ENCODE measurements at regions not wholly inside any gene's neighbourhood (a gene's known extent, or its start where the extent isn't known, plus 50 kb on each side); places are given as distances from the start of the nearest gene placed in this dataset.
"Not testable (repeated sequence)": the region's sequence is repeated elsewhere in the genome, so short reads cannot be mapped to it uniquely, and the experiment has no call there.

GRCh38 chr4:148574911-148575310, 132.7 kb upstream of the NR3C2 start:
- no peaks in the 10 kb centered on the region for H3K9me3 Mint-ChIP-seq
- H3K4me1 Mint-ChIP-seq, result no peaks in the 10 kb centered on the region
- H3K36me3 Mint-ChIP-seq (ENCODE audit: low read depth), result no peaks in the 10 kb centered on the region
- H3K27me3 Mint-ChIP-seq, result no peaks in the 10 kb centered on the region
- H3K4me3 Mint-ChIP-seq, result no peak overlapping the region
- ATAC-seq (replicated peaks), result no peak
- no peak overlapping the region for H3K27ac Mint-ChIP-seq

- Mint-ChIP-seq H3K4me3 (no peak overlapping the region), H3K36me3 (ENCODE audit: low read depth) (no peaks in the 10 kb centered on the region), H3K27me3 (no peaks in the 10 kb centered on the region), H3K4me1 (no peaks in the 10 kb centered on the region), H3K27ac (no peak overlapping the region), H3K9me3 (no peaks in the 10 kb centered on the region)
- ATAC-seq (replicated peaks), result no peak
Measured at GRCh38 chr4:148574502-148574901, 132.3 kb upstream of the NR3C2 start.

GRCh38 chr4:148574066-148574465, 131.9 kb upstream of the NR3C2 start:
- no peaks in the 10 kb centered on the region for H3K4me1 Mint-ChIP-seq
- no peak overlapping the region for H3K27ac Mint-ChIP-seq
- no peak for ATAC-seq (replicated peaks)
- H3K9me3 Mint-ChIP-seq, result peaks cover 2% of the 10 kb centered on the region
- no peaks in the 10 kb centered on the region for H3K36me3 Mint-ChIP-seq (ENCODE audit: low read depth)
- H3K4me3 Mint-ChIP-seq, result no peak overlapping the region
- no peaks in the 10 kb centered on the region for H3K27me3 Mint-ChIP-seq

DNA sequence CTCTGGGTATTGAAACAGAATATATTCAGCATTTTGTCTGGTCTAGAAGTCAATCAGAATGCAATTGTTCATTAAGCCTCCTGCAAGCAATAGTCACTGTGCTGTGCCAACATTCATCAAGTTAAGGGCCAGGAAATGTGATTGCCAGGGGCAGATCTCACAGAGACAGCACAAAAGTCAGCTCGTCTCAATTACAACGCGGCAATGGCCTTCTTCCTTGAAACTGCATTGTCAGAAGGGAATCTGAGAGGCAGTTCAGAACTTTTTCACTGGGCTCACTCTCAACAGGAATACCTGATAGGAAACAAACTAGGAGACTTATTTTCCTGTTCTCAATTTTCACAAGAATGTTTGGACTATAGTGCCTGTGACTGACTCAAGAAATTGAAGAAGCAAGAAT, 131.1 kb upstream of the NR3C2 start:
- ATAC-seq (replicated peaks), result no peak
- no peaks in the 10 kb centered on the region for H3K27me3 Mint-ChIP-seq
- H3K27ac Mint-ChIP-seq, result no peak overlapping the region
- H3K9me3 Mint-ChIP-seq, result peaks cover 7% of the 10 kb centered on the region
- H3K36me3 Mint-ChIP-seq (ENCODE audit: low read depth), result no peaks in the 10 kb centered on the region
- no peak overlapping the region for H3K4me3 Mint-ChIP-seq
- no peaks in the 10 kb centered on the region for H3K4me1 Mint-ChIP-seq

- Mint-ChIP-seq H3K27me3 (no peaks in the 10 kb centered on the region), H3K4me1 (no peaks in the 10 kb centered on the region), H3K36me3 (ENCODE audit: low read depth) (no peaks in the 10 kb centered on the region), H3K9me3 (peaks cover 10% of the 10 kb centered on the region), H3K4me3 (no peak overlapping the region), H3K27ac (no peak overlapping the region)
- no peak for ATAC-seq (replicated peaks)
Measured at GRCh38 chr4:148565801-148566200, 123.6 kb upstream of the NR3C2 start.

DNA sequence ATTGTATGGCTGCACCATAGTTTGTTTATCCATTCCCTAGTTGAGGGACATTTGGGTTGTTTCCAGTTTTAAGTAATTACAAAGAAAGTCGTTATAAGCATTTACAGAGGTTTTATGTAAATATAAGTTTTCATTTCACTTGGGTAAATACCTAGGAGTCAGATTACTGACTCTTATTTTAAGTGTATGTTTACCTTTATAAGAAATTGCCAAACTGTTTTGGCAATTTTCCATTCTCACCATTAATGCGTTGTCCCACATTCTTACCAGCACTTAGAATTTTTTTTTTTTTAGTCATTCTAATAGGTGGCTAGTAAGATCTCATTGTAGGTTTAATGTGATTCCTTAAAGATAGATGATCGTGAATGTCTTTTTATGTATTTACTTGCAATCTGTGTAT, 121.5 kb upstream of the NR3C2 start:
- Mint-ChIP-seq H3K9me3 (peaks cover 5% of the 10 kb centered on the region), H3K4me3 (no peak overlapping the region), H3K27ac (no peak overlapping the region), H3K36me3 (ENCODE audit: low read depth) (no peaks in the 10 kb centered on the region), H3K4me1 (no peaks in the 10 kb centered on the region), H3K27me3 (no peaks in the 10 kb centered on the region)
- ATAC-seq (replicated peaks), result no peak

DNA sequence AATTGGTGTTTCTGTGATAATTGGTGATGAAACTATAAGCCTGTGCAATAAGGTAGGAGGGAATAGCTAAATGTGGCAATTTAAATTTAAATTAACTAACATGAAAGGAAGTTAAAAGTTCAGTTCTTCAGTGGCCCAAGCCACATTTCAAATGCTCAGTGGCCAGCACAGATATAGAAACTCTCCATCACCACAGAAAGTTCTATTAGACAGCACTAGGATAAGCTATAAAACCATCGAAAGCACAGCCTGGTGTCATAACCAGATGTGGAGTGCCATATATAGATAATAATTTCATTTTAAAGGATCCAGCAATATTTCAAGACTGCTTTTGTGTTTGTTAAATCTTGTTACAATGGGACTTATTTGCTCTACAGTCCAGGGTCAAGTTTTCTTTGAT, 119.3 kb upstream of the NR3C2 start:
- Mint-ChIP-seq H3K4me3 (no peak overlapping the region), H3K9me3 (no peaks in the 10 kb centered on the region), H3K4me1 (no peaks in the 10 kb centered on the region), H3K27ac (no peak overlapping the region), H3K27me3 (no peaks in the 10 kb centered on the region), H3K36me3 (ENCODE audit: low read depth) (no peaks in the 10 kb centered on the region)
- no peak for ATAC-seq (replicated peaks)

DNA sequence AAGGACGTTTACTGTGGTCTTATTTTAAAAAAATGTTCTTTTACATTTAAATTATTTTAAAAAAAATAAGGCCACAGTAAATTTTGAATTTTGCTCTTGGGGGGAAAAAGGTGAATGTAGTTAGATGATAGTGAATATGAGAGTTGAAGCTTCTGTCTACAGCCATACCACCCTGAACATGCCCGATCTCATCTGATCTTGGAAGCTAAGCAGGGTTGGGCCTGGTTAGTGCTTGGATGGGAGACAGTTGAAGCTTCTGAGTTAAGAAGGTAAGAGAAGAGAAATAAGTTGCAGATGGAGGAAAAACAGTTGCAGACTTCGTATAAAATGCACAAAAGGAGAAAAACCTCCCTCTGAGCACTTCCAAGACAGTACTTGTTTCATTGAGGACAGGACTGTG, 115.6 kb upstream of the NR3C2 start:
- Mint-ChIP-seq H3K27me3 (no peaks in the 10 kb centered on the region), H3K27ac (no peak overlapping the region), H3K4me3 (no peak overlapping the region), H3K9me3 (peaks cover 3% of the 10 kb centered on the region), H3K4me1 (no peaks in the 10 kb centered on the region), H3K36me3 (ENCODE audit: low read depth) (no peaks in the 10 kb centered on the region)
- no peak for ATAC-seq (replicated peaks)

GRCh38 chr4:148550788-148551187, 108.6 kb upstream of the NR3C2 start:
- no peaks in the 10 kb centered on the region for H3K4me1 Mint-ChIP-seq
- no peaks in the 10 kb centered on the region for H3K36me3 Mint-ChIP-seq (ENCODE audit: low read depth)
- peaks cover 3% of the 10 kb centered on the region for H3K9me3 Mint-ChIP-seq
- ATAC-seq (replicated peaks), result no peak
- no peak overlapping the region for H3K4me3 Mint-ChIP-seq
- H3K27ac Mint-ChIP-seq, result no peak overlapping the region
- H3K27me3 Mint-ChIP-seq, result no peaks in the 10 kb centered on the region

DNA sequence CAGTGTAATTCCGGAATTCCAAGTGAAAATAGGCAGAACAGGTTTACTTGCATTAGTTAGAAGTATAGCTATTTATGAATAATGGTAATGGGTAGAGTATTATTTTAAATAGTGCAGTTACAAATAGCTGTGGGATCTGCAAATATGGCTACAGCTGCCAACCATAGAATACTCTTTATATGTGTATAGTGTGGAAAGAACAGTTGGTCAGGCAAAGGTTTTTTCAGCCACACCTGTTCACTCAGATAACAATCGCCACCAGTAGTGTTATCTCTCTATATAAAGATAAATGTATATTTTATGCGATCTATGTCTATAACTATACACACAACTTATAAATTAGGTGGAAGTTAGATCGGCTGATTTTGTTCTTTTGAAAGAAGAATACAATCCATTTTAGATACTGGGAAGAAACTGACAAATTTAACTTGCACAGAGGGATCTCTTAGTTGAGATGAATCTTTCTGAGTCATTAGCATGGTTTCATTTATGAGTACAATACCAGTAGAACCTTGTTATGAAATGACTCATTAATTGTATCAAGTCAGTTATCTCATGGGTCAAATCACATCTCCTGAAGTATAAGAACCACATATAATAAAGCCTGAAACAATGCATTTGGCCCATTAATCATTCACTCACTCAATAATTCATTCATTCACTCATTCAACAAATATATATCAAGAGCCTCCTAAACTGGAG, 100.9 kb upstream of the NR3C2 start:
- Mint-ChIP-seq H3K27ac (no peak overlapping the region), H3K27me3 (no peaks in the 10 kb centered on the region), H3K4me3 (no peak overlapping the region), H3K36me3 (ENCODE audit: low read depth) (no peaks in the 10 kb centered on the region), H3K9me3 (no peaks in the 10 kb centered on the region), H3K4me1 (no peaks in the 10 kb centered on the region)
- peak; percentile 82 for ATAC-seq (replicated peaks)

GRCh38 chr4:148540622-148541326, 98.6 kb upstream of the NR3C2 start:
- no peaks in the 10 kb centered on the region for H3K27me3 Mint-ChIP-seq
- H3K27ac Mint-ChIP-seq, result no peak overlapping the region
- no peaks in the 10 kb centered on the region for H3K9me3 Mint-ChIP-seq
- H3K4me1 Mint-ChIP-seq, result no peaks in the 10 kb centered on the region
- H3K4me3 Mint-ChIP-seq, result no peak overlapping the region
- ATAC-seq (replicated peaks), result no peak
- no peaks in the 10 kb centered on the region for H3K36me3 Mint-ChIP-seq (ENCODE audit: low read depth)

DNA sequence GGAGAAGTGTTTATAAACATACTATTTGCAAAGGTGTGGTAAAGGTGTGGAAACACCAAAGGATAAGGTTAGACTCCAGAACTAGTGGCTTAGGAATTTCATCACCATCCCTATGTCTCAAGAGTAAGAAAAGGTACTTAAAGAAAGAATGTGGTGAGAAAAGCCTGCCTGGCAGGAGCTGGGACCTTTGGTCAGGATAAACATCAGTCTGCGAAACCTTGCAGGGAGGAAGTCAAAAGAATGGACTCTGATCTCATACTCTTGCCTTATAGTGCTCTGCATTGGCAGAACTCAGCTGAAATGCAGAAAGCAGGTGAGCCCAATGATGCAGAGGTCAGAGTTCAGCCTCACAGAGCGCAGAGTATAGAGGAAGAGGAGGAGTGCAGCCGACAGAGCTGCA, 97.2 kb upstream of the NR3C2 start:
- no peaks in the 10 kb centered on the region for H3K4me1 Mint-ChIP-seq
- no peak overlapping the region for H3K4me3 Mint-ChIP-seq
- peaks cover 6% of the 10 kb centered on the region for H3K9me3 Mint-ChIP-seq
- no peaks in the 10 kb centered on the region for H3K27me3 Mint-ChIP-seq
- H3K36me3 Mint-ChIP-seq (ENCODE audit: low read depth), result no peaks in the 10 kb centered on the region
- H3K27ac Mint-ChIP-seq, result no peak overlapping the region
- no peak for ATAC-seq (replicated peaks)

DNA sequence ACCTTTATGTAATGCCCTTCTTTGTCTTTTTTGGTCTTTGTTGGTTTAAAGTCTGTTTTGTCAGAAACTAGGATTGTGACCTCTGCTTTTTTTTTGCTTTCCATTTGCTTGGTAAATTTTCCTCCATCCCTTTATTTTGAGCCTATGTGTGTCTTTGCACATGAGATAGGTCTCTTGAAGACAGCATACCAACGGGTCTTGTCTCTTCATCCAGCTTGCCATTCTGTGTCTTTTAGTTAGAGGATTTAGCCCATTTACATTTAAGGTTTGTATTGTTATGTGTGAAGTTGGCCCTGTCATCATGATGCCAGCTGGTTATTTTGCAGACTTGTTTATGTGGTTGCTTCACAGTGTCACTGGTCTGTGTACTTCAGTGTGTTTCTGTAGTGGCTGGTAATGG, 91.6 kb upstream of the NR3C2 start:
- not testable (repeated sequence) for H3K27me3 Mint-ChIP-seq; ATAC-seq (replicated peaks); H3K27ac Mint-ChIP-seq; H3K36me3 Mint-ChIP-seq (ENCODE audit: low read depth); H3K4me1 Mint-ChIP-seq; H3K4me3 Mint-ChIP-seq
- peaks cover 21% of the 10 kb centered on the region for H3K9me3 Mint-ChIP-seq

DNA sequence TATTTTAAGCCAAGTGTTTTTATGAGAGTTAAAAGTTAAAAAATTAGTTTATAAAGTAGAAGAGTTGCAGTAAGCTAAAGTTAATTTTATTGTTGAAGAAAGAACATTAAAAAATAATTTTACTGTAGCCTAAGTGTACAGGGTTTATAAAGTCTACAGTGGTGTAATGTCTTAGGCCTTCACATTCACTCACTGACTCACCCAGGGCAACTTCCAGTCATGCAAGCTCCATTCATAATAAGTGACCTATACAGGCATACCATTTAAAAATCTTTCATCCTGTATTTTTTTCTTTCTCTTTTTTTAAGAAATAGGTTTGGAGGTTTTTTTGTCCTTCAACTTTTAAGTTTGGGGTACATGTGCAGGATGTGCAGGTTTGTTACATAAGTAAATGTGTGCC, 87.9 kb upstream of the NR3C2 start:
- H3K9me3 Mint-ChIP-seq, result peaks cover 21% of the 10 kb centered on the region
- H3K27ac Mint-ChIP-seq, result no peak overlapping the region
- no peak overlapping the region for H3K4me3 Mint-ChIP-seq
- no peaks in the 10 kb centered on the region for H3K27me3 Mint-ChIP-seq
- H3K36me3 Mint-ChIP-seq (ENCODE audit: low read depth), result no peaks in the 10 kb centered on the region
- H3K4me1 Mint-ChIP-seq, result no peaks in the 10 kb centered on the region
- ATAC-seq (replicated peaks), result no peak

- H3K27ac Mint-ChIP-seq, result no peak overlapping the region
- no peaks in the 10 kb centered on the region for H3K36me3 Mint-ChIP-seq (ENCODE audit: low read depth)
- no peaks in the 10 kb centered on the region for H3K4me1 Mint-ChIP-seq
- H3K4me3 Mint-ChIP-seq, result no peak overlapping the region
- H3K27me3 Mint-ChIP-seq, result no peaks in the 10 kb centered on the region
- no peak for ATAC-seq (replicated peaks)
- peaks cover 4% of the 10 kb centered on the region for H3K9me3 Mint-ChIP-seq
Measured at GRCh38 chr4:148527571-148527970, 85.4 kb upstream of the NR3C2 start.

Data from activated T-helper 17 cell treated with anti-CD3 and anti-CD28 coated beads, Interleukin-2, amount 50 U/mL, for 72 hours (primary cell).